HCT116 (cell line): ENCODE measurements at regions not wholly inside any gene's neighbourhood (a gene's known extent, or its start where the extent isn't known, plus 50 kb on each side); places are given as distances from the start of the nearest gene placed in this dataset.

Experiments used
- ATAC-seq: fragments of 200-7000 bp; cut with Tn5 transposase; 2 replicates; pipeline ENCODE4 v1.9.1; 2020; ENCODE audit warnings: mild to moderate bottlenecking, moderate library complexity
- BruUV-seq: library from RNA; stranded (reverse); fragments of 400-500 nt; replicated peaks from 2 replicates; lab custom pipeline; 2021; lab: Mats Ljungman, UMichigan
- CTCF ChIA-PET: fragments of 300-600 bp; sonication (Branson Sonifier 250); formaldehyde crosslinking; loops from one replicate; lab custom pipeline; 2021; ENCODE audit warnings: antibody characterized with exemption; lab: Charles Lee
- POLR2A ChIA-PET: fragments of 300-600, 350-600 bp; sonication (Branson Sonifier 250); formaldehyde crosslinking; loops from one replicate; lab custom pipeline; 2021; ENCODE audit warnings: antibody characterized with exemption; lab: Charles Lee
- RAD21 ChIA-PET, 2 experiments: fragments of 300-600 bp; sonication (Branson Sonifier 250); formaldehyde crosslinking; loops; one replicate each; lab custom pipeline; 2023; ENCODE audit warnings: low total read pairs in 2 of 2; ENCODE audit not compliant: uncharacterized antibody in 2 of 2, unreplicated experiment in 2 of 2, low non-redundant PET in 1 of 2; lab: Charles Lee
- DNase-seq: peaks from one replicate; pipeline ENCODE4 v3.0.0-alpha.2; 2010; ENCODE audit warnings: low read depth, low spot score
- H2AFZ ChIP-seq: fragments of 200-600 bp; shearing (Covaris generic), sonication (generic); 2 replicates; pipeline ENCODE4 v1.6.1; 2017; ENCODE audit warnings: low read depth, mixed run types, mixed read lengths, antibody characterized with exemption, low read length; ENCODE audit not compliant: poor library complexity, severe bottlenecking
- H3K27ac ChIP-seq: 2 replicates; pipeline ENCODE4 v1.5.1; 2012; ENCODE audit warnings: low read depth, low read length
- H3K27me3 ChIP-seq: fragments of 200-600 bp; sonication (generic); 2 replicates; pipeline ENCODE4 v1.6.1; 2016; ENCODE audit warnings: mixed run types, low read length, mixed read lengths; ENCODE audit not compliant: insufficient read depth
- H3K36me3 ChIP-seq, 2 experiments: fragments of 200-500 bp in 1 of 2; fragments of 200-600 bp in 1 of 2; sonication (Bioruptor generic) in 1 of 2; sonication (generic) in 1 of 2; 2 replicates each; pipeline versions ENCODE4 v1.5.1 to v1.6.1; 2014 to 2016; ENCODE audit warnings: low read length in 2 of 2, inconsistent platforms in 1 of 2, mixed read lengths in 1 of 2, mixed run types in 1 of 2; ENCODE audit not compliant: insufficient read depth in 2 of 2, control insufficient read depth in 1 of 2
- H3K4me1 ChIP-seq, 2 experiments: fragments of 200-600 bp in 1 of 2; sonication (generic) in 1 of 2; 2 replicates each; pipeline versions ENCODE4 v1.5.1 to v1.6.1; 2012 to 2017; ENCODE audit warnings: low read length in 2 of 2, inconsistent platforms in 1 of 2, mild to moderate bottlenecking in 1 of 2, mixed read lengths in 1 of 2, mixed run types in 1 of 2, moderate library complexity in 1 of 2; ENCODE audit not compliant: insufficient read depth in 2 of 2, control insufficient read depth in 1 of 2
- H3K4me2 ChIP-seq: fragments of 200-600 bp; sonication (generic); 2 replicates; pipeline ENCODE4 v1.6.1; 2017; ENCODE audit warnings: mixed run types, low read length, mixed read lengths
- H3K4me3 ChIP-seq, 2 experiments: fragments of 200-600 bp in 1 of 2; sonication (generic) in 1 of 2; replicated peaks in 1 of 2; 2 replicates each; pipeline ENCODE4 v1.5.1; 2011 to 2016; ENCODE audit warnings: low read length in 2 of 2, control low read depth in 1 of 2, low read depth in 1 of 2, mild to moderate bottlenecking in 1 of 2, mixed read lengths in 1 of 2, mixed run types in 1 of 2
- H3K79me2 ChIP-seq: fragments of 200-600 bp; sonication (generic); 2 replicates; pipeline ENCODE4 v1.6.1; 2017; ENCODE audit warnings: mild to moderate bottlenecking, mixed run types, low read length, moderate library complexity, mixed read lengths; ENCODE audit not compliant: insufficient read depth
- H3K9ac ChIP-seq: fragments of 200-600 bp; sonication (generic); 2 replicates; pipeline ENCODE4 v1.6.1; 2016; ENCODE audit warnings: low read length, mixed read lengths
- H3K9me2 ChIP-seq: fragments of 200-600 bp; sonication (generic), shearing (Covaris generic); 2 replicates; pipeline ENCODE4 v1.6.1; 2017; ENCODE audit warnings: mixed run types, mild to moderate bottlenecking, moderate library complexity; ENCODE audit not compliant: insufficient read depth
- H3K9me3 ChIP-seq, 2 experiments: fragments of 200-500 bp in 1 of 2; fragments of 200-600 bp in 1 of 2; sonication (Bioruptor generic) in 1 of 2; sonication (generic) in 1 of 2; 2 replicates each; pipeline ENCODE4 v1.6.1; 2014 to 2017; ENCODE audit warnings: low read length in 2 of 2, mixed read lengths in 2 of 2, inconsistent platforms in 1 of 2, low read depth in 1 of 2, mild to moderate bottlenecking in 1 of 2, mixed run types in 1 of 2, moderate library complexity in 1 of 2; ENCODE audit not compliant: control insufficient read depth in 1 of 2, insufficient read depth in 1 of 2
- H4K20me1 ChIP-seq: fragments of 200-600 bp; sonication (generic), shearing (Covaris generic); 2 replicates; pipeline ENCODE4 v1.6.1; 2017; ENCODE audit warnings: mixed run types, mild to moderate bottlenecking, moderate library complexity; ENCODE audit not compliant: insufficient read depth
- ATF3 ChIP-seq: IDR thresholded peaks from 2 replicates; pipeline ENCODE4 v1.6.1; 2012
- CBX3 ChIP-seq: IDR thresholded peaks from 2 replicates; pipeline ENCODE4 v1.6.1; 2012; ENCODE audit warnings: low read depth
- CTCF ChIP-seq, 3 experiments: fragments of 200-600 bp in 1 of 3; sonication (generic) in 1 of 3; IDR thresholded peaks in 2 of 3; conservative IDR thresholded peaks in 1 of 3; 2 replicates each; pipeline ENCODE4 v1.5.1; 2012 to 2017; ENCODE audit warnings: low read depth in 2 of 3, low read length in 2 of 3, antibody characterized with exemption in 1 of 3, borderline replicate concordance in 1 of 3, control low read depth in 1 of 3, mild to moderate bottlenecking in 1 of 3, mixed read lengths in 1 of 3, mixed run types in 1 of 3, moderate library complexity in 1 of 3; ENCODE audit not compliant: insufficient read depth in 1 of 3
- ELF1 ChIP-seq: IDR thresholded peaks from 2 replicates; pipeline ENCODE4 v1.6.1; 2012; ENCODE audit warnings: low read depth, borderline replicate concordance
- EZH2 ChIP-seq: fragments of 200-600 bp; sonication (generic); IDR thresholded peaks from 2 replicates; pipeline ENCODE4 v1.6.1; 2017; ENCODE audit warnings: antibody characterized with exemption, mixed run types
- EZH2phosphoT487 ChIP-seq: fragments of 200-600 bp; IDR thresholded peaks from 2 replicates; pipeline ENCODE4 v1.6.1; 2018; ENCODE audit warnings: antibody characterized with exemption, borderline replicate concordance
- FOSL1 ChIP-seq: IDR thresholded peaks from 2 replicates; pipeline ENCODE4 v1.6.1; 2012; ENCODE audit warnings: low read depth
- MAX ChIP-seq: IDR thresholded peaks from 2 replicates; pipeline ENCODE4 v1.6.1; 2012
- POLR2A ChIP-seq: IDR thresholded peaks from 2 replicates; pipeline ENCODE4 v1.7.0; 2011; ENCODE audit warnings: borderline replicate concordance; ENCODE audit not compliant: insufficient read depth, insufficient read length; ENCODE audit errors: extremely low read depth
- POLR2AphosphoS5 ChIP-seq: IDR thresholded peaks from 2 replicates; pipeline ENCODE4 v1.6.1; 2011; ENCODE audit warnings: mild to moderate bottlenecking, low read depth, low read length, moderate library complexity
- SIN3A ChIP-seq: IDR thresholded peaks from 2 replicates; pipeline ENCODE4 v1.6.1; 2012; ENCODE audit warnings: low read depth
- SRF ChIP-seq: IDR thresholded peaks from 2 replicates; pipeline ENCODE4 v1.6.1; 2012; ENCODE audit warnings: low read depth
- ZBTB33 ChIP-seq: IDR thresholded peaks from 2 replicates; pipeline ENCODE4 v1.6.1; 2011; ENCODE audit warnings: mild to moderate bottlenecking, low read length, moderate library complexity; ENCODE audit not compliant: insufficient replicate concordance; ENCODE audit errors: extremely low read depth
- ZFX ChIP-seq: fragments of 450-650 bp; IDR thresholded peaks from 2 replicates; pipeline ENCODE4 v1.6.1; 2017
- ZNF274 ChIP-seq: fragments of 200-500 bp; sonication (Bioruptor generic); IDR thresholded peaks from 2 replicates; pipeline ENCODE4 v1.6.1; 2014; ENCODE audit warnings: mild to moderate bottlenecking, low read depth, low read length, inconsistent platforms
- intact Hi-C: fragments of 100-400 bp; cut with micrococcal nuclease; formaldehyde crosslinking; loops from 2 replicates; pipeline ENCODE4 v1.10.0; 2022

- no peak overlapping the region for H2AFZ ChIP-seq
- intact Hi-C loops: no loop called here
- H3K36me3 ChIP-seq: no peaks in the 10 kb centered on the region
- RAD21 ChIA-PET: no interaction called here
- no peaks in the 10 kb centered on the region for H3K9me2 ChIP-seq
- no peaks in the 10 kb centered on the region for H3K79me2 ChIP-seq
- H3K4me2 ChIP-seq: no peak overlapping the region
- no peak for TF ChIP-seq SRF
- no TSS peak for BruUV-seq
- no peaks in the 10 kb centered on the region for H3K9me3 ChIP-seq
- peaks cover 19% of the 10 kb centered on the region for H3K27me3 ChIP-seq
- no peak overlapping the region for H3K9ac ChIP-seq
- H3K4me1 ChIP-seq: peaks cover 6 to 10% of the 10 kb centered on the region in 2 experiments
- POLR2A ChIA-PET: no interaction called here
- ATAC-seq (no peak), DNase-seq (no peak)
- H3K4me3 ChIP-seq: no peak overlapping the region
- H3K27ac ChIP-seq: no peak overlapping the region
- CTCF ChIA-PET: no interaction called here
- no peaks in the 10 kb centered on the region for H4K20me1 ChIP-seq
These were observed 145.6 kb upstream of the MYOCD start for GRCh38 chr17:12519956-12520594.

- Histone ChIP-seq H3K36me3 (no peaks in the 10 kb centered on the region), H3K4me2 (no peak overlapping the region), H3K27me3 (peaks cover 19% of the 10 kb centered on the region), H4K20me1 (no peaks in the 10 kb centered on the region), H3K9ac (no peak overlapping the region), H3K79me2 (no peaks in the 10 kb centered on the region), H3K9me3 (no peaks in the 10 kb centered on the region), H3K4me1 (peaks cover 6 to 10% of the 10 kb centered on the region in 2 experiments), H3K27ac (no peak overlapping the region), H3K9me2 (no peaks in the 10 kb centered on the region), H3K4me3 (no peak overlapping the region), H2AFZ (no peak overlapping the region)
- ATAC-seq (no peak), DNase-seq (no peak)
- ChIA-PET POLR2A (no interaction called here), CTCF (interaction anchor here (2.1 kb wide), 1 partner anchor 25 kb away, joined by 6 read pairs; no protein-coding TSS in a partner anchor), RAD21 (no interaction called here)
- intact Hi-C loops: no loop called here
- no TSS peak for BruUV-seq
- no peak for TF ChIP-seq SIN3A
- no peak for TF ChIP-seq ZNF274
- no peak for TF ChIP-seq SRF
- no peak for TF ChIP-seq POLR2AphosphoS5
- no peak for TF ChIP-seq POLR2A
- no peak for TF ChIP-seq CTCF (IDR thresholded peaks at IDR 0.05 in 2 of 3, conservative IDR thresholded peaks at IDR 0.05 in 1 of 3; ENCODE audit: borderline replicate concordance in 1 of 3, insufficient read depth in 1 of 3, low read depth in 2 of 3, low read length in 2 of 3)
- TF ChIP-seq MAX: no peak
- TF ChIP-seq EZH2: no peak
- TF ChIP-seq ZFX: no peak
- no peak for TF ChIP-seq ATF3
- TF ChIP-seq CBX3: no peak
- TF ChIP-seq ELF1: no peak
- TF ChIP-seq EZH2phosphoT487: no peak
- TF ChIP-seq FOSL1: no peak
- TF ChIP-seq ZBTB33: no peak
These were observed 144.3 kb upstream of the MYOCD start for GRCh38 chr17:12521416-12521815.
